CD4-positive, alpha-beta T cell treated with Interleukin-6 at 100 ng/mL for 8 hours (primary cell): ENCODE measurements at regions not wholly inside any gene's neighbourhood (a gene's known extent, or its start where the extent isn't known, plus 50 kb on each side); places are given as distances from the start of the nearest gene placed in this dataset.

ENCODE experiments used
- DNase-seq: peaks from one replicate; pipeline ENCODE4 v3.0.0-alpha.2; 2020; ENCODE audit warnings: mixed read lengths, low spot score

GRCh38 chr11:115765803-115766239 is 261.6 kb upstream of the CADM1 start:
- no peak for DNase-seq

DNA sequence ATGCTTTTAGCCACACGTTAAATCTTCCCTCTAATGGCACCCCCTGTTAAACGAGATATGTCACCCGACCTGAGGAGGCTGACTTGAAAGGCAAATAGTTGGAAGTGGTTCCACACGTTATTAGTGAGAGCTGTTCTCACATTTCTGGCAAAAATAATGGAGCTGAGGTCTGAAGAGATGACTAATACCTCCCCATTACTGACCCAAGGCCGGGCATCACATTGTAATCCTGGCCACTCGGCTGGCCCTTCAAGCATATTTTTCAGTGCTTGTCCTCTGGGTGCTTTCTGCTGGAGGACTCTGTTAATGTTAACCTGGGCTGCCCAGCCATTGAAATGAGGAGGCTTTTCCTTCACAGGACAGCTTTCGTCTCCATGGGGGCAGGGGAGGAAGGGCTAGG is 260.0 kb upstream of the CADM1 start:
- DNase-seq = no peak

GRCh38 chr11:115761817-115762216 is 257.6 kb upstream of the CADM1 start:
- DNase-seq = no peak

GRCh38 chr11:115761348-115761747 is 257.1 kb upstream of the CADM1 start:
- DNase-seq = no peak

DNA sequence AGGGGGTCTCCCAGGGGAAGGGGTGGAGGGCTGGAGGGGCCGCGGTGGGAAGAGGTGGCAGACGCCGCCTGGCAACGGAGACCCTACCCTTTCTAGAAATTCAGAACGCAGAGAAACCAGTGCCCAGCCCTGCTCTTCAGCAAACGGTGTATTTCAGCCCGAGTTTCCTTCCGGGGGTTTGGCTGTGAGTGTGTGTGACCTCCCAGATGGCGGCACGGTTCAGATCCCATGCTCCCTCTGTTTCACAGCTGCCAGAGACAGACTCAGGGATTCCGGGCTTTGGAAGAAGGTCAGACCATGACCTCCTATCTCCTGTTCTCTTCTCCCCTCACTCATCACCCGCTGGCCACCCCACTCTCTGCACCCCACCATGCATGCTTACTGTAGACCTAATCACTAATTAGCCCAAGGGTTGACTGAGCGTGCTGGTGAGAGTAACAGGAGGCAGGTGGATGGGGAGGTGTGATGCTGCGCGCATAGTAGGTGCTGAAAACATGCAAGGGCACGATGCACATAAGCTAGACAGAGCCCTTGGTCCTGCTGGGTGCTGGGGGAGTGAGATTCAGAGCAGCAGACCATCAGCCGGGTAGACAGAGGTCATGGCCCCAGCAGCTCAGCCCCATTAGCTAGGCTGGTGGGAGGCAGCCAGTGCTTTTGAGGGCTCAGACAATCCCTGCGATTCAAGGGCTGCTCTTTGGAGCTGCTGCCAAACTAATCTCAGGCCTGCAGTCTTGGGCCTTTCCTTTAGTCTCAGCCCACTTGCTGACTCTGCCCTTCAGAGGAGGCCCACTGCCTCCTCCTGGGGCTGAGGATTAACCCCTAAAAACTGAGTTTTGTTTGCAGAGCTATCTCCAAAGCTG is 256.5 kb upstream of the CADM1 start:
- DNase-seq = no peak

DNA sequence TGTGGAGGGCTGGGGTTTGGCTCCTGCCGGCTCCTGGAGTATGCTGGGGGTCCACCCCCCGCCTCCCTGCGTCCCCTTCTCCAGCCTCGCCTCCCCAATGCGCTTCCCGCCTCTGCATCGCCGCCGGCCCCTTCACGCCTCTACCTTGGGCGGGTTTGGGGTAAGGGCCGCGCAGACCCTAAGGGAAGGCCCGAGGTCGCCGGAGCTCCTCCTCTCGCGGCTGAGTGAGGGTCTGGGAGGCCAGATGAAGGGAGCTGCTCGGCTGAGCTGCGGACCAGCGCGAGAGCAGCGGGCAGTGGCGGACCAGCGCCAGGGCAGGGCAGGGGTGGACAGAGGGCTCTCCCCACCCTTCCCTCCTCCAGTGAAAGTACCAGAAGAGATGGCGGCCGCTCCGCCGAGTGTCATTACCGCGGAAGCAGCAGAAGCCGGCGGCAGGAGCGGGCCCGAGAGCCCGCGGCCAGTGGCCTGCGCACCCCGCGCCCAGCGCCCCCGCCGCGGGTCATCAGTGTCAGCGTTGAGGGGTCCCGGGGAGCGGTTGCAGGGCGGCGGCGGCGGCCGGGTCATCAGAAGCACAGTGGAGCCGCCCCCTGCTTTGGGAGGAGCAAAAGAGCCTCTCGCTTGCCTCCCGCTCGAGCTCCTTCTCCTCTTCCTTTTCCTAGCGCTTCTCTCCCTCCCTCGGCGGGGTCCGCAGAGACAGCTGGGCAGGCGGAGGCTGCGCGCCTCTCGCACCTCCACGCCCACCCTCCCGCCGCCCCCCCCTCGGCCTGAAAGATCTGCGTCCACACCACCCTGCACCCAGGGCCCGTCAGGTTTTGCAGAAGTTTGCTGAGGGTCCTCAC is 255.6 kb upstream of the CADM1 start:
- DNase-seq = no peak

- no peak for DNase-seq
Observed at GRCh38 chr11:115758011-115758410, 253.8 kb upstream of the CADM1 start.

DNA sequence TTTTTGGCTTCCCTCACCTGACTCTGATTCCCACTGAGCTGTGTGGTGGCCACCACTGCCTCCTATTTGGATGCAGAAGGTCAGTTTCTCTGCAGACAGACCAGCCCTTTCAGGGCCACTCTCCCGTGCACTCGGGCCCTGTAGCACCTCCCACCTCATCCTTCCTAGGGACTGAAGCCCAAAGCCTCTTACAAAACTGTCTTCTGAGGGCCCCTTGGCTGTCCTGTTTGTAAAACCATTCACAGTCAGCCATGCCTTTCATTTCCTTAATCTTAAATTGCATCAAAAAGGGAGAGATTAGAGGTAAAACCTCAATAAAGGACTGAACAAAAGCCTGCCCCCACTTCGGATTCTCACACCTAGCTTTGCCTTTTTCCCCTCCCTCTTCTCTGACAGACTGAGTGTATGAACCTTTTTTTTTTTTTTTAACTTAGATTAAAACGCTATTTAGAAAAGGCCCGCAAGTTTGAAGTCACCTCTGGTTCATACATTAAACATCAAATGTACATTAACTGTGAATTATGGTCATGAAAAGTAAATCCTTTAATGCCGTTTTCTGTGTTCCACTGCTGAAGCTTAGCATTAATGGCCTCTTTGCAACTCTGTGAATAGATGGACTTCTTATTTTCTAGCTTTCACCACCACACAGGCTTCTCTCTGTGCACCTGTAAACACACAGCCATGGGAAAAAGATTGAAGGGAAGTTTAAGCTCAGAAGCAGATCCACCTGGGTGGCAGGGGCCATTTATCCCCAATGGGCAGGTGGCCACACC is 247.2 kb upstream of the CADM1 start:
- no peak for DNase-seq

GRCh38 chr11:115745610-115746512 is 241.6 kb upstream of the CADM1 start:
- DNase-seq = no peak

DNA sequence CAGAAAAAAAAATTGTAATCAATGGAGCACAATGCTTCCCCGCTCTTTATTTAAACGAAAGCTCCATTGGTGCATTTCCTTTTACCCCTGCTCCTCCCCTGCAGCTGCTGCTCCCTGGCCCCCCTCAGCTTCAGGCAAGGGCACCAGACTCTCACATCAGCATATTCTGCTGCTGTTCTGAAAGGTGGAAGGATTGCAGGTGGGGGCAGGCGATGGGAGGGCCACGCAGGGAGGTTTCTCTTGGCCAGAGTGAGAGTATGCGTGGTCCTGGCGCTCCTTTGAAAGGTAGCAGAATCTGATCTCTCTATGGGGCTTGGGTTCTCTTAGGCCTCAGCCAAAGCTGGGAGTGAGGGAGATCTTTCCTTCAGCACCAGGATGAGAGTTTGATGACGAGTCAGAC is 240.9 kb upstream of the CADM1 start:
- DNase-seq = no peak

- DNase-seq = no peak
Observed at GRCh38 chr11:115743719-115744118, 239.5 kb upstream of the CADM1 start.

DNA sequence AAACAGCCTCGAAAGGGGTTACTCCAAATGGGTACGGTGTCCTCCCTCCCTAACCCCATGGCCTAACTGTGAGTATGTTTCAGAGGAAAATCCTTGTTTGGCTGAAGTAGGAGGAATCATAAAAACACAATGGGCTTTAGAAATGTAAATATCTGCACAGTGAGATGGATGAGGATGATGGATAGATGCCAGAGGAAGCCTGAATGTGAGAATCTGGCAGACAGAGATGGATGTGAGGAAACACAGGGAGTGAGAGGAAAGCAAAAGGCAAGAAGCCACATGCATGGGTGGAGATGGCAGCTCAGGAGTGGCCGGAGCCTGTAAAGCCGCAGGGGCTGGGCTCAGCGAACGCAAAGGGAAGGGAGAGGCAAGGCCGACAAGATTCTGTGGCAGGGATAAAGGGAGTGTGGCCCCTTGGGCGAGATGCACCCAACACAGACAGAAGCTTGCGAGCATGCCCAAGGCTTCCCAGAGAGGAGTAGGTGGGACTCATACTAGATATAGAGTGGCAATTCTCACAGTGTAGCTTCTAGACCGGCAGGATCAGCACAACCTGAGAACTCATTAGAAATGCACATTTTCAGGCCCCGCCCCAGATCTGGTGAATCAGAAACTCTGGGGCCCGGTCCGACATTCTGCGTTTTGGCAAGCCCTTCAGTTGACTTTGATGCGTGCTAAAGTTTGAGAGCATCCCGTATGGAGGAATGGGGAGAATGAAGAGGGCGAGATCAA is 237.3 kb upstream of the CADM1 start:
- no peak for DNase-seq

DNA sequence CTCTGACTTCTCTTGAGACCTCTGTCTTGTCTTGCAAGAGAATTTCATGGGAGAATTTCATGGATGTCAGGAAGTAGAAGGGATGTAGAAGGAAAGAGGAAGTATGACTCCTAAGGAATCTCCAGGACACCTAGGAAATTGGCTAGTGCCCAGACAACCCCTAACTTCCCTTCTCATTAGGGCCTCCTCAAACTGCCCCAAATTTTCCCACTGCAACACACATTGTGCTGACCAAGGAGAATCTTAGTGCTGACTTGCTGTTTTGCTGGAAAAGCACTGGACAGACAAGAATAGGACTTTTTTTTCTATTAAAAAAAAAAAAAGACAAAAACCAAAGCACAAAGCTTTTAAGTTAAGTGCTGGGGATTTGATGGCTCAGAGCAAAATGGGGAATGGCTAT is 236.1 kb upstream of the CADM1 start:
- DNase-seq = no peak

DNA sequence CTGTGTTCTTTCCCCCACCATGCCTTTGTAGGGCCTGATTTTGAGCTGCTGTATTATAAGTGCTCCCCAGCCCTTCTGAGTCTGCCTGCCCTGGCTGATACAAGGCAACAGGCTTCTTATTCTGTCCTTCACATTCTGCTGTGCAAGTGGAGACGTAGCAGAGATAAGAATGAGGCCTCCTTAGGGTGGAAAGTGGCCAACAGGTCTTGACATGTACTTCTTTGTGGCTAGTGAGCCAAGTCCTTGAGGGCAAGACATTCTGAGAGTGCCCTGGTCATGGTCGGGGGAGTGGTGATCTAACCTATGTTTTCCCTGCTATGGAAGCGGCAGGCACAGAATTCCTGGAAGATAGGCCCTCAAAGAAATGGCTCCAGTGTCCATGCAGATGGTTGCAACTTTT is 235.7 kb upstream of the CADM1 start:
- DNase-seq = no peak

GRCh38 chr11:115739146-115739545 is 234.9 kb upstream of the CADM1 start:
- DNase-seq = no peak

DNA sequence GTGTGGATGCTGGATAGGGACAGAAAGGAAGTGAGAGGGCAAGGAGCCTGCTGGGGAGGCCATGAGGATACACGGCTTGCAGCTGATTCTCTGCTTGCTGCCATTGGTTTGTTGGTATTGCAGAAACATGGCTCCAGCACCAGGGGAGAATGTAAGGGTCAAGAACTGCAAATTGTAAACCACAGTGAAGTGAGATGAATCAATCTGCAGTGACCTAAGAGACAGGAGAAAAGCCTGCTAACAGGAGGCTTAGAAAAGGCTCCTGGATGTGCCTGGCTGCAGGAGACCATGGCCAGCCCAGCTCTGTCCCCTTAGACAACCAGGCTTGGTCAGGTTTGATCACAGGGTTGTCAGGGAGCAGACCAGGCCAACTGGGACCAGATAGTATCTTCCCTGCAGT is 233.7 kb upstream of the CADM1 start:
- DNase-seq = no peak

DNA sequence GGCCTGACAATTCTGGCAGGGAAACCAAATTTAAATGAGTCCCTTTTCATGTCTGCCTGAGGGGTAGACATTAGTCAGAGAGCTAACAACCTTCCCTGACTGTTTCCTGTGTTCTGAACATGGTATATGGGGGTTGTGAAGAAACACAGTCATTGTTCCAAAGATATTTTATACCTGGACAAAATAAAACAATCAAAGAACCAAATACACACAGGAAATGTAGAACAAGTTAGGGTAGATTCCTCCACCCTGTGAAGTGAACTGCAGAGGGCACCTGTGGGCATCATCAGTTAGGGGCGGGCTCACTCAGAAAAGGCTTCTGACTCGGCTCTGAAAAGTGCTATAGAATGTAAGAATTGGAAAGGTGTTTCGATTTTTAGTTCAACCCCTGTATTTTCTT is 231.9 kb upstream of the CADM1 start:
- no peak for DNase-seq

DNA sequence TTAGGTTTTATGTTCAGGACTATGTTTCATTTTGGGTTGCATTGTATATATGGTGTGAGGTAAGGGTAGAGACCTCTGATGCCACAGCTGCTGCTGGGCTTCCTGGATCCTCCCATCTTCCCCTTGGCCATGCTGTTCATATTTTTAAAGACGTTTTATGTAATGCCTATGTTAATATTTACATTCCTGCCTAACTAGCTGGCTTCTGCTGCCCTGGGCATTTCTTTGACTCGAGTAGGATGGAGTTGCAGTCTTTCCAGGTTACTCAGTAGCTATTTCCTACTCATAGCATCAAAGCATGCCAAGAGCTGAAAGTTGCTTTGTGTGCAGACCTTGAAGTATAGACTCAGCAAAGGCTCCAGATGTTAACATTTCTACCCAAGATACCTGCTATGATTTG is 220.5 kb upstream of the CADM1 start:
- no peak for DNase-seq

GRCh38 chr11:115722711-115723110 is 218.5 kb upstream of the CADM1 start:
- DNase-seq = no peak

DNA sequence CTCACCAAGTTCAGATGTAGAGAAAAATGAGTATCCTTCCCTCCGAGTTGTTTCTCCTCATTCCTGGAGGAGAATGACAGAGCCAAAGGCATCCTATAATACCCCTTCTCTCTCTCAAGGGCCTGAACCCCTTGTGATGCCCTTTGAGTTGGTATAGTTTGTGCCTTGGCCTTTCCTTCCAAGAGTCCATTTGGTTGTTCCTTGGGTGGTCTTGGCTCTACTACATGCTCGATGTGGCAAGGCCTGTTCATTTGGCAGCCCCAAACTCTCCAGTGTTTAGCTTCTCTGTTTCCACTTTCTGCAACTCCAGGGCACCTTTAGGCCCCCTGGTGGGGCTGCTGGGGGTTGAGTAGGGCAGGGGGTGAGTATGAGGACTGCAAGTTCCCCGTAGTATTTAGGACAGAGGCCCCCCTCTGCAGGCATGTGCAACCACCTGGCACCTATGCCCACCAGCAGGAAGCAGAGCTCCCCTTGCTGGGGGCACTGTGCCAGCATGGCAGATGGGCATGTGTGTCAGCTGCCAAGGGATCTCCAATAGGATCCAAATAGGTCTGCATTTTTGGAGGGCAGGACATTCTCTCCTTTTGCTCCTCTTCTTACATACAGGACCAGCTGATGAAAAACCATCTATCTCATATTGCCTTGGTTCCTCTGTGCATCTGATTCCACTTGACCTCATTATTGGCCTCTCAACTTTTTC is 217.2 kb upstream of the CADM1 start:
- no peak for DNase-seq
